ENCODE measurements at regions not wholly inside any gene's neighbourhood (a gene's known extent, or its start where the extent isn't known, plus 50 kb on each side); places are given as distances from the start of the nearest gene placed in this dataset.
"Not testable (repeated sequence)": the region's sequence is repeated elsewhere in the genome, so short reads cannot be mapped to it uniquely, and the experiment has no call there.

GRCh38 chr16:86077243-86077940, 178.4 kb downstream of the IRF8 start:
- DNase-seq, result no peak

GRCh38 chr16:86078121-86078600, 179.2 kb downstream of the IRF8 start:
- DNase-seq, result no peak

GRCh38 chr16:86078711-86079110, 179.7 kb downstream of the IRF8 start:
- not testable (repeated sequence) for DNase-seq

GRCh38 chr16:86079255-86079885, 180.4 kb downstream of the IRF8 start:
- no peak for DNase-seq

DNA sequence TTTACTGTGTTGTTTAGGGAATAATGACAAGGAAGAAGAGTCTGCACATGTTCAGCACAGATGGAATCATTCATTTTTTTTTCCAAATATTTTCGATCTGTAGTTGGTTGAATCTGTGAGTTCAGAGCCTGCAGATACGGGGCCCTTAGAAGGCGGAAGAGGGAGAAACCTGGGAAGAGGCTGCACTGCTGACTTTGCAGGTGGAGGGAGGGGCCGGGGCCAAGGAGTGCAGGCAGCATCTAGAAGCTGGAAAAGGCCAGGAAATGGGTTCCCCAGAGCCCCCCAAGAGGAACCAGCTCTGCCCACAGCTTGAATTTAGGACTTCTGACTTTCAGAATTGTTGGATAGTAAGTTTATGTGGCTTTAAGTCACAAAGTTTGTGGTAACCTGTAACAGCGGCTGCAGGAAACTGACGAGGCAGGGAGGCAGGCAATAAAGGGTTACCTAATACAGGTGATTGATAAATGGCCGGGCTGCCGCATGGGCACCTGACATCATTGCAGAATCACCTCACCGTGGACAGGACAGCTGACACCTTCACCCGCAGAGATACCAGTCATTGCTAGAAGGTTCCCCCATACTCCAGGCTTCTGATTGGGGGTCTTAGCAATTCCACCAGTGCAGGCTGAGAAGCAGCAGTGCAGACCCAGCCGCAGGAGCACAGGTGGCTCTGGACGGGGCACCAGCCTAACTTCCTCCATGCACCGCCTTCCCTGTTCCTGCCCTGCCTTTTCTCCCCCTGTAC, 181.3 kb downstream of the IRF8 start:
- no peak for DNase-seq

- DNase-seq, result no peak
These were observed 182.0 kb downstream of the IRF8 start for GRCh38 chr16:86080982-86081381.

DNA sequence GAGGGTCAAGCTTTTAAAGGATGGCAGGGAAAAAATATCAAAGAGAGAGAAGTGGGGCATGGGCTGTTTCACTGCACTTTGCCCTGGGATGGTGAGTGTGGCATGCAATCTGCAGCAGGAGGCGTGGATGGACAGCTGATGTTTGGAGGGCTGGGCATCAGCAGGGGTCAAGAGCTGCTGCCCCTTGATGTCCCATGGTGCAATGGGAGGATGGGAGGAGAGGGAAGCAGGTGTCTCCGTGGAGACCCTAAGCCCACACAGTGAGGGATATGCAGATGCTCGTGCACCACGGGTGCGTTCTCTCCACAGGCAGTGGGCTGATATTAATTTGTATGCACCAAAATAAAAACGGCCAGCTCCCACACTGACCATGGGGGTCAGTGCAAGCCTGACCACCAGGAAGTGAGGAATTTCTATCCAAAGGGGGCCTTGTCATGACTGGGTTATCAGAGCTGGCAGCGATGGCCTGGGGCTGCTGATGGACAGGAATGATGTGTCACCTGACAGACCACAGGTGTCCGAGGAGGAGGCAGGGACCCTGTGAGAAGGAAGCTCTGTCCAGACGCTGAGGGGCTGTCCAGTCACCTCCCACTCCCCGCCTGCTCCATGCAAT, 183.6 kb downstream of the IRF8 start:
- no peak for DNase-seq

DNA sequence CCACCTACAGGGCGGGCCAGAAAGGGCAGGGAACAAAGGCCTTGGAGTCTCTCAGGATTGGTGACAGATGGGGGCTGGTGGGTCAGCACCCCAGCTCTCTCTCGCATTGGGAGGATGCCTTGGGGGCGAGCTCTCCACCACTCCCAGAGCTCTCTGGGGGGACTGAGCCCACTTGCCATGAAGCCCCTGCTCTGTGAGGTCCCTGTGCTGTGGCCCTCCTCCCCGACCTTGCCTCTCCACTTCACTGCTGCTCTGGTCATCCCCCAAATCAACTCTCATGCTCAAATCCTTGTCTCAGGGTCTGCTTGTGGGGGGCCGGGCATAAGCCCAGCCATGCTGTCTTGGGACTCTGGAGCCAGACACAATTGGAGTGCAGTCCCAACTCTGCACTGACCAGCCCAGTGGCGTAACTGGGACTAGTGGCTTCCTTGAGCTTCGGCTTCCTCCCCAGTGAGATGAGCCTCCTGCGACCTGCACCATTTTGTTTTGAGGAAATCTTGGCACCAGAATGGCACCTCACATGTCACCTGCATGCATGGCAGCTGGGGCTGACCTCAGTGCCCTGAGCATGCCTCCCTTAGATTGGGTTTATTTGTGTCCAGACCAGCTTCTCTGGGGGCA, 184.5 kb downstream of the IRF8 start:
- DNase-seq, result no peak

DNA sequence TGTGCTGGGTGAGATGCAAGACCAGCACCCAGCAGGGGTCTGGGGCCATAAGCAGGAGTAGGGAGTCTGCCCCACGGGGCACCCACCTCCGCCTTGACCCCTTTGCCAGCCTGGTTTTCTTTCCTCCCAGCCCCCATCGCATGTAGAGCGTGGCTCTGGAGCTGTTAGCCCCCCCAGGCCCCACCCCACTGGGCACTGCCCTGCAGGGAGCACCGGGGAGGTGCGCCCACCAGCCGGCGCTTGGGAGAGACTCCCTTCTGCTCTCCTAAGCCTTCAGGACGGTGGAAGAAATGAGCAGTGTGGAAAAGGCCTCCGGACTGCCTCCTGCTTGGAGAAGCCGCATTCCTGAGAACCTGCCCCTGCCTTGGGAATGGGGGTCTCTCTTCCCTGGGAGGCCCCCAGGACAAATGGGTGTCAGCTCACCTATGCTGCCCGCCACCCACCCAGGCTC, 186.2 kb downstream of the IRF8 start:
- no peak for DNase-seq

- DNase-seq, result no peak
These were observed 186.8 kb downstream of the IRF8 start for GRCh38 chr16:86085795-86086194.

GRCh38 chr16:86086471-86086870, 187.5 kb downstream of the IRF8 start:
- DNase-seq, result no peak

DNA sequence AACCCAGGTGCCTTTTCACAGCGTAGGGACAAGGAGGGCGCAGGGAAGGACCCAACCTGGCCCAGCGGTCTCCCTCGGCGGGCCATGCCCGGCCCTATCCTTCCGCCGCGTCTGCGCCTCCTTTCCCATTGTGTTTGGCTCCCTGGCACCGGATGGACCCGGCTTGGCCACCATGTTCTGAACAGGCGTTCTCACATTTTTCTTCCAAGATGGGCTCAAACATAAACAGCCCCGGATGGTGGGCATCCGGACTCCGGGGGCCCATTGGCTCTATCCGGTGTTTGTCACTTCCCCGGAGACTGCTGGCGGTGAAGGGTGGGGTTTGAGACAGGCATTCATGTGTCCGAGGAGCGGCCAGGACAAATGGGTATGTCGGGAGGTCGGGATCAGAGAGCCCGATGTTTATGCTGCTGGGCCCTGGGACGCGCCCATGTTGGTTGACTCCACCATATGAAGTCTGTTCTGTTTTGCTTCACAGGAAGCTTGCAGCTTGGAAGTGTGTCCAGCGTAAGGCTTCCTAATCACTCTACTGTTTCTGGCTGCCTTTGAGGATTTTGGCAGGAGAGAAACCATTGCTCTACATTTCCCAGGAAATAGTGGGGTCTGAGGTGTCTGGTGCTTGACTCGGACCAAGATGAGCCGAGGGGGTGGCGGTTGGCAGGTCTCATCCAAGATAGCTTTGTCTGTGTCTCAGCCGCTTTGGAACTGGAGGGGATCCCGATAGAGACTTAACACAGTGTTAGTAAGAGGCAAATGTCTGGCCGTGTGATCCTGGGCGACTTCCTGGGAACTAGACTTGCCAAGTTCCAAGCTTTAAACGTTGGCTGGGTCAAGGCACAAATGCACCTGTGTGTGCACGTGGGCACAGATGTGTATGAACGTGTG, 188.3 kb downstream of the IRF8 start:
- no peak for DNase-seq

DNA sequence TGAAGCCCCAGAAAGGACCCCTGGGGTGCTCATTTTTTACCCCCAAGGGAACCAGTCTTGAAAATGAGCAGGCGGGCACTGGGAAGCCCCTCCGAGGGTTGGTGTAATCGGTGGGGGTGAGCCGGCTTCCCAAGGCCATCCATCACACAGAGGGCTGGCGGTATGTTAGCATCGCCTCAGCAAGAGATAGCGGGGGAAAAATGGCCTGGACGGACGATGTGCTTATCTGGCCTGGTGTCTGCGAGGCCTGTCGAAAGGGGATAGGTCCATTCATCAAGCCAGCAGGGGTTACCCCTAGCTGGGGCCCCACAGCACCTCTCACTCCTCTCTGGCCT, 188.9 kb downstream of the IRF8 start:
- no peak for DNase-seq

DNA sequence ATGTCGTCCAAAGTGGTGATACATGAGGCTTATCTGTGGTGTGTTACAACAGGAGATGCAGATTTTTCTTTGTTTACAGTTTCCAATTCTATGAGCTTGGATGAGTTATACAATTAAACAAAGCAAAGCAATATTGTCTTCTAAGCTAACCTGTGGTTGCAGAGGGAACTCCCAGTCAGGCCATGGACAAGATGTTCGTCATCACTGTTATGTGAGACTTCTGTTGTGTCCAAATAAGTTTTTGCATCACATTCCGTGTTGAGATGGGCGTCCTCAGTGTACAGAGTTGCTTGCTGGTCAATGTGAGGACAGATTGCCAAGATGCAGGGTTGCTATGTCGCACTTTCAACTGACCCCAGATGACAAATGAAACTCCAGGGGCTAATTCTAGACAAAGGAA, 189.3 kb downstream of the IRF8 start:
- DNase-seq, result no peak

DNA sequence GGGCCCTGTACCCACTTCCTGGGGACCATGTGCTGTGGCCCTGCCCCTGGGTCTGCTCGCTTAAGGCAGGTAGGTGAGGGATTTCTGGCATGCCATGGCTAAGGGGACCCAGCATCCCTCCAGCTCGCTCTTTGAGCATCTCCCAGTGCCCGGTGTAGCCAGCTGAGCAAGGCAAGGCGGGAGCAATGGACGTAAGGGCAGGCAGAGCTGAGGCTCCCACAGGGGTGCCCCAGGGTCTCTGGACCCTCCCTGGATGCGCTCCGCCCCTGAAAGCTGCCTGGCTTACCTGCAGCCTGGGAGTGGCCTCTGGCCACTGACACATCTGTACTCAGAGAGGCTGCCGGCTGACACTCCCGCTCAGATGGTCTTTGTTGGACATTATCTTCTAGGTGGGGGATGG, 189.9 kb downstream of the IRF8 start:
- no peak for DNase-seq

- DNase-seq, result no peak
These were observed 190.5 kb downstream of the IRF8 start for GRCh38 chr16:86089334-86089900.

DNA sequence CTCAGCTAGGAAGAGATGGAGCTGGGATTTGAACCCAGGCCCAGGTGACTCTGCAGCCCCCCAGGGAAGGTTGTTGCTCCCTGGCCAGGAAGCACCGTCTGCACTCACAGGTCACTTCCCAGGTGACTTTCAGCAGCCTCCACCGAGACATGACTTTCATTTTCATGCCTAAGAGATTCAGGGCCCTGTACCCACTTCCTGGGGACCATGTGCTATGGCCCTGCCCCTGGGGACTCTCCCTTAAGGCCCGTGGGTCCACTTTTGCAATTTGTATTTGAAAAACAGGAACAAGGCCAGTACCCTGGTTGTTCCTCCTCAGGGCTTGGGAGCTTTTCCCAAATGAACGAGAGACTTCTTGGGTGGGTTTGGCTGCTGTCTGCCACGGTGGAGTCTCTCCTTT, 191.0 kb downstream of the IRF8 start:
- DNase-seq, result no peak

GRCh38 chr16:86090461-86091170, 191.7 kb downstream of the IRF8 start:
- DNase-seq, result no peak

DNA sequence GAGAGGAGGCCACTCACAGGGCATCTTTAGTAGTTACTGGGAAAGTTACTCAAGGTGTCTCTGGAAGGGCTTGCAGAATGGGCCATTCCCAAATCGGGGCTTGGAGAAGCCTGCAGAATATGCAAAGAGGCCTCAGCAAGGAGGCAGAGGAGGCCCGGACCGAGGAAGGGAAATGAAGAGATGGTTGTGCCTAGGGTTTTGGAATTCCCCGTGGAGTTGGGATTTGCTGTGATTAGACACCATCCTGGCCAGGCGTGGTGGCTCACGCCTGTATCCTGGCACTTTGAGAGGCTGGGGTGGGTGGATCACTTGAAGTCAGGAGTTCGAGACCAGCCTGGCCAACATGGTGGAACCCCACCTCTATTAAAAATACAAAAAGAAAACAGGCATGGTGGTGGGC, 193.0 kb downstream of the IRF8 start:
- no peak for DNase-seq

- DNase-seq, result no peak
These were observed 193.9 kb downstream of the IRF8 start for GRCh38 chr16:86092586-86093480.

All from NCI-H1694 treated with DMSO at 0.1 percent for 48 hours (cell line).